ENCODE measurements at regions not wholly inside any gene's neighbourhood (a gene's known extent, or its start where the extent isn't known, plus 50 kb on each side); places are given as distances from the start of the nearest gene placed in this dataset.

GRCh38 chr2:181130686-181131085 lies 150.3 kb downstream of the UBE2E3 start:
- no peak overlapping the region for H3K27ac ChIP-seq (ENCODE audit: extremely low read length, insufficient read depth, low read length)
- intact Hi-C loops (cut with micrococcal nuclease; ENCODE audit: unreplicated experiment): no loop called here
- no peaks in the 10 kb centered on the region for H3K36me3 ChIP-seq (replicated peaks in 1 of 2; ENCODE audit: control insufficient read depth in 1 of 2, insufficient read depth in 2 of 2, low read length in 2 of 2)
- CTCF ChIA-PET (ENCODE audit: low intra/inter-chr PET ratio, low total read pairs): no interaction called here
- FAIRE-seq (no peak), ATAC-seq (no peak), DNase-seq (ENCODE audit: low spot score) (no peak)
- no peaks in the 10 kb centered on the region for H3K9me3 ChIP-seq (ENCODE audit: low read length)
- TF ChIP-seq ZNF737 (CRISPR knock-in tag; IDR thresholded peaks at IDR 0.05; ENCODE audit: borderline replicate concordance) (no peak), MAFK (conservative IDR thresholded peaks at IDR 0.05 in 1 of 2, IDR thresholded peaks at IDR 0.05 in 1 of 2; ENCODE audit: low read length in 2 of 2) (peak; percentile 40 to 52; a peak in 2 of 4 replicates)
- WGBS (ENCODE audit: low lambda C conversion rate): 1% methylated on average over 3 of the region's 3 CpGs
- H3K4me2 ChIP-seq (ENCODE audit: low read depth, low read length): no peak overlapping the region
- H3K4me3 ChIP-seq (replicated peaks in 1 of 3; ENCODE audit: insufficient read depth in 1 of 3, low read depth in 2 of 3, low read length in 3 of 3): no peak overlapping the region
- no peak overlapping the region for H3K9ac ChIP-seq (ENCODE audit: insufficient read depth, low read depth, low read length)
- no peaks in the 10 kb centered on the region for H3K27me3 ChIP-seq (ENCODE audit: control insufficient read depth in 1 of 2, insufficient read depth in 2 of 2, low read length in 2 of 2)
- POLR2A ChIA-PET: no interaction called here
- no peaks in the 10 kb centered on the region for H3K4me1 ChIP-seq (ENCODE audit: insufficient read depth, low read length)
- no peaks in the 10 kb centered on the region for H3K79me2 ChIP-seq (ENCODE audit: insufficient read depth, low read length)
- in situ Hi-C loops (cut with HindIII; ENCODE audit: extremely low pct_ligation_motif_present, low pct_unique_long_range_greater_than_20kb): no loop called here
- H4K20me1 ChIP-seq (ENCODE audit: insufficient read depth, low read length): no peaks in the 10 kb centered on the region
- no TSS peak for BruUV-seq (replicated peaks)
- H2AFZ ChIP-seq (ENCODE audit: low read length): no peak overlapping the region

GRCh38 chr2:181131584-181131983 lies 151.2 kb downstream of the UBE2E3 start:
- no peak for TF ChIP-seq ATM (IDR thresholded peaks at IDR 0.05; ENCODE audit: borderline replicate concordance)
- no peak for TF ChIP-seq ISX (CRISPR knock-in tag; conservative IDR thresholded peaks at IDR 0.05)
- TF ChIP-seq PHF5A (CRISPR knock-in tag; IDR thresholded peaks at IDR 0.05; ENCODE audit: low read depth, unreplicated experiment): no peak
- no peak for TF ChIP-seq E2F2 (CRISPR knock-in tag; IDR thresholded peaks at IDR 0.05; ENCODE audit: borderline replicate concordance)
- no peak for TF ChIP-seq PAWR (CRISPR knock-in tag; IDR thresholded peaks at IDR 0.05; ENCODE audit: borderline replicate concordance)
- no peak for TF ChIP-seq MATR3 (CRISPR knock-in tag; IDR thresholded peaks at IDR 0.05)
- no peak for TF ChIP-seq ZNF282 (IDR thresholded peaks at IDR 0.05; ENCODE audit: partially characterized antibody)
- TF ChIP-seq THRA (CRISPR knock-in tag; IDR thresholded peaks at IDR 0.05; ENCODE audit: borderline replicate concordance): no peak
- no peak for TF ChIP-seq YY1 (IDR thresholded peaks at IDR 0.05; ENCODE audit: insufficient read depth, insufficient replicate concordance, low read depth, low read length)
- TF ChIP-seq NONO (IDR thresholded peaks at IDR 0.05): no peak
- no peak for TF ChIP-seq NONO (CRISPR knock-in tag; conservative IDR thresholded peaks at IDR 0.05)
- TF ChIP-seq NCOR1 (IDR thresholded peaks at IDR 0.05; ENCODE audit: borderline replicate concordance, low read length): no peak
- Histone ChIP-seq H3K9ac (ENCODE audit: insufficient read depth, low read depth, low read length) (no peak overlapping the region), H2AFZ (ENCODE audit: low read length) (no peak overlapping the region), H3K36me3 (replicated peaks in 1 of 2; ENCODE audit: control insufficient read depth in 1 of 2, insufficient read depth in 2 of 2, low read length in 2 of 2) (no peaks in the 10 kb centered on the region), H3K4me2 (ENCODE audit: low read depth, low read length) (no peak overlapping the region), H3K79me2 (ENCODE audit: insufficient read depth, low read length) (no peaks in the 10 kb centered on the region), H3K4me3 (replicated peaks in 1 of 3; ENCODE audit: insufficient read depth in 1 of 3, low read depth in 2 of 3, low read length in 3 of 3) (no peak overlapping the region), H3K27ac (ENCODE audit: extremely low read length, insufficient read depth, low read length) (no peak overlapping the region), H4K20me1 (ENCODE audit: insufficient read depth, low read length) (no peaks in the 10 kb centered on the region), H3K4me1 (ENCODE audit: insufficient read depth, low read length) (no peaks in the 10 kb centered on the region), H3K27me3 (ENCODE audit: control insufficient read depth in 1 of 2, insufficient read depth in 2 of 2, low read length in 2 of 2) (no peaks in the 10 kb centered on the region), H3K9me3 (ENCODE audit: low read length) (no peaks in the 10 kb centered on the region)
- intact Hi-C loops (cut with micrococcal nuclease; ENCODE audit: unreplicated experiment) (no loop called here), in situ Hi-C loops (cut with HindIII; ENCODE audit: extremely low pct_ligation_motif_present, low pct_unique_long_range_greater_than_20kb) (no loop called here)
- POLR2A ChIA-PET: no interaction called here
- DNase-seq (ENCODE audit: low spot score): no peak
- no TSS peak for BruUV-seq (replicated peaks)
- no peak for ATAC-seq
- 2% methylated on average over 2 of the region's 2 CpGs for WGBS (ENCODE audit: low lambda C conversion rate)
- FAIRE-seq: no peak
- CTCF ChIA-PET (ENCODE audit: low intra/inter-chr PET ratio, low total read pairs): no interaction called here

Measured in HepG2 (cell line).